Adrenal gland (tissue), 9 donors: ENCODE measurements at regions not wholly inside any gene's neighbourhood (a gene's known extent, or its start where the extent isn't known, plus 50 kb on each side); places are given as distances from the start of the nearest gene placed in this dataset.

Experiments used
- DNase-seq, 7 donors: peaks; one replicate each; pipeline ENCODE4 v3.0.0-alpha.2; 2019 to 2020
- H3K27ac ChIP-seq, 5 donors: fragments of 200-600 bp; sonication (generic) in 4 of 5; 1 replicate in 3 of 5; 2 replicates in 2 of 5; pipeline versions ENCODE4 v1.5.1 to v1.8.0; 2016 to 2020; ENCODE audit warnings: mild to moderate bottlenecking in 1 of 5
- H3K27me3 ChIP-seq: fragments of 200-600 bp; 2 replicates; pipeline ENCODE4 v1.8.0; 2021
- H3K36me3 ChIP-seq, 2 donors: fragments of 200-600 bp; replicated peaks in 1 of 2; 1 replicate in 1 of 2; 2 replicates in 1 of 2; pipeline versions ENCODE4 v1.5.1 to v1.8.0; 2018 to 2022
- H3K4me1 ChIP-seq, 2 donors: fragments of 200-600 bp; replicated peaks in 1 of 2; 1 replicate in 1 of 2; 2 replicates in 1 of 2; pipeline versions ENCODE4 v1.5.1 to v1.8.0; 2018 to 2021
- H3K4me3 ChIP-seq, 4 donors: fragments of 200-600 bp; sonication (generic) in 3 of 4; one replicate each; pipeline ENCODE4 v1.5.1; 2016 to 2018
- H3K9me3 ChIP-seq, 3 donors: fragments of 200-600 bp; sonication (generic) in 1 of 3; replicated peaks in 1 of 3; 1 replicate in 2 of 3; 2 replicates in 1 of 3; pipeline versions ENCODE4 v1.5.1 to v1.8.0; 2016 to 2021
- POLR2A ChIP-seq, 2 donors: fragments of 450-650 bp; IDR thresholded peaks; one replicate each; pipeline ENCODE4 v1.6.1; 2017; ENCODE audit warnings: antibody characterized with exemption in 2 of 2, mild to moderate bottlenecking in 2 of 2, moderate library complexity in 1 of 2
- WGBS, 4 donors: extraction: QIAGEN DNeasy Blood & Tissue Kit in 2 of 4; methylation state at CpG; one replicate each; pipeline versions ENCODE4 v1.1.5 to v1.1.7; 2013 to 2017; 5-methylcytosine and 5-hydroxymethylcytosine counted together
- intact Hi-C, 2 donors: fragments of 100-400 bp; cut with DNase I; formaldehyde crosslinking; loops; one replicate each; pipeline versions ENCODE4 v1.14.1 to v1.15.0; 2022 to 2023
- TF ChIP-seq, protein P1 (sequence below), 6 experiments: fragments of 450-650 bp in 4 of 6; fragments of 200-600 bp in 2 of 6; sonication (generic) in 1 of 6; IDR thresholded peaks; 1 replicate in 5 of 6; 2 replicates in 1 of 6; pipeline versions ENCODE4 v1.5.1 to v1.8.0; 2016 to 2021; ENCODE audit warnings: antibody characterized with exemption in 6 of 6, mild to moderate bottlenecking in 2 of 6, moderate library complexity in 1 of 6
- donor health status: healthy with polysubstance abuse.
- donor health status: Bipolar disorder and iron deficiency.
- donor health status: DM: yes; HTN: yes; CAD: no.
- donor health status: DM: no; HTN: no; CAD: no.
- donor health status: DM: no; HTN: no; CAD: no.

DNA sequence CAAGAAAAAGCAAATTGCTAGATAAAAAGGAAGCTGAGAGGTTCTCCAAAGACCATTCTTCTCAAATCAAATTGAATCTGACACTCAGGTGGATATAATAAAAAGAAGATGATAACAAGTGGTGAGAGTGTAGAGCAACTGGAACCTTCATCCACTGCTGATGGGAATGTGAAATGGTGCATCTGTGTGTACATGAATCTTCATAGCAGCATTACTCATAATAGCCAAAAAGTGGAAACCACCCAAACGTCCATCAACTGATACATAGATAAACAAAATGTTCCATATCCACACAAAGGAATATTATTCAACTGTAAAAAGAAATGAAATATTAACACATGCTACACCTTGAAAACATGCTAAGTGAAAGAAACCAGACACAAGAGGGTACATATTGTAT is 357.2 kb upstream of the EPHA4 start:
- no peak for DNase-seq
- H3K4me1 ChIP-seq, result no peaks in the 10 kb centered on the region
- H3K27me3 ChIP-seq, result no peaks in the 10 kb centered on the region
- no peak overlapping the region for H3K27ac ChIP-seq
- no peak overlapping the region for H3K4me3 ChIP-seq
- WGBS, 4 donors, result 22 to 32% (median 28%) methylated on average over 1 of the region's 1 CpG
- intact Hi-C loops, result no loop called here
- TF ChIP-seq, protein P1, sequence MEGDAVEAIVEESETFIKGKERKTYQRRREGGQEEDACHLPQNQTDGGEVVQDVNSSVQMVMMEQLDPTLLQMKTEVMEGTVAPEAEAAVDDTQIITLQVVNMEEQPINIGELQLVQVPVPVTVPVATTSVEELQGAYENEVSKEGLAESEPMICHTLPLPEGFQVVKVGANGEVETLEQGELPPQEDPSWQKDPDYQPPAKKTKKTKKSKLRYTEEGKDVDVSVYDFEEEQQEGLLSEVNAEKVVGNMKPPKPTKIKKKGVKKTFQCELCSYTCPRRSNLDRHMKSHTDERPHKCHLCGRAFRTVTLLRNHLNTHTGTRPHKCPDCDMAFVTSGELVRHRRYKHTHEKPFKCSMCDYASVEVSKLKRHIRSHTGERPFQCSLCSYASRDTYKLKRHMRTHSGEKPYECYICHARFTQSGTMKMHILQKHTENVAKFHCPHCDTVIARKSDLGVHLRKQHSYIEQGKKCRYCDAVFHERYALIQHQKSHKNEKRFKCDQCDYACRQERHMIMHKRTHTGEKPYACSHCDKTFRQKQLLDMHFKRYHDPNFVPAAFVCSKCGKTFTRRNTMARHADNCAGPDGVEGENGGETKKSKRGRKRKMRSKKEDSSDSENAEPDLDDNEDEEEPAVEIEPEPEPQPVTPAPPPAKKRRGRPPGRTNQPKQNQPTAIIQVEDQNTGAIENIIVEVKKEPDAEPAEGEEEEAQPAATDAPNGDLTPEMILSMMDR (IDR thresholded peaks at IDR 0.05), result no peak
- no peaks in the 10 kb centered on the region for H3K36me3 ChIP-seq
- H3K9me3 ChIP-seq, result no peaks in the 10 kb centered on the region

DNA sequence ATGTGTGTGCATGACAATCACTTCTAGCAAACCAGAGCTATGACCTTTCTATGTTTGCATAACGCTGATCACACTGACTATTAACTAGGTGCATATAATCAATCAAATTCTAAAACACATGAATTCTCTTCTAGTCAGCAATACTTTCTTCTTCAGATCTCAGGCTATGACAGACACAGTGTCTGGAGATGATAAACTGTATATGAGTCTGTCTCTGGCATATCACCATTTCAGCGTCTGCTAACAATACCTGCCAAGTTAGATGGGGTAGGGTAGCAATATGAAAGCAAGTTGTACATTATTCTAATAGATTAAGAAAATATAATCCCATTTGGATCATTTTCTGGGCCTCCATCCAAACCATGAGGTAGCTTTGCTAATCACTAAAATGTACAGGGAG is 354.2 kb upstream of the EPHA4 start:
- H3K4me1 ChIP-seq, result no peaks in the 10 kb centered on the region
- H3K9me3 ChIP-seq, result no peaks in the 10 kb centered on the region
- no peak for DNase-seq
- intact Hi-C loops, result no loop called here
- TF ChIP-seq, protein P1 (IDR thresholded peaks at IDR 0.05), result no peak
- no peak for TF ChIP-seq POLR2A (IDR thresholded peaks at IDR 0.05)
- no peaks in the 10 kb centered on the region for H3K36me3 ChIP-seq
- no peak overlapping the region for H3K4me3 ChIP-seq
- H3K27me3 ChIP-seq, result no peaks in the 10 kb centered on the region
- WGBS, 4 donors, result 72 to 82% (median 79%) methylated on average over 2 of the region's 2 CpGs
- H3K27ac ChIP-seq, result no peak overlapping the region

DNA sequence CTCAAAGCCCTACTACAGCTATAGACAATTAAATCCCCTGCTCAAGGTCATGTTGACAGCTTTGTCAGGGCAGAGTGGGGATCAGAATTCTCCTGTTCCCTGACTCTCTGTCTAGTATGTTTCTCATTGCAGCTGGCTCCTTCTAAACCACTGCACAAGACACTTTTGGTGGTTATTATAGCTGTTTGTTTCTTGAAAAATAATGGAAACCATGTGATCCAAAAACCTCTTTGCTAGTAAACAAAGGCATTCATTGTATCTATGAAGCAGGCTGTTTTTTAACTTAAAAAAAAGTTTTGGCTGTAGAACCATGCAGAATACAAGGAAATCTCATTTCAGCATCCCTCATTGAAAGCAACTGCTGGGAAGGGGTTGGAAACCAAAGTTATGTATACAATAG is 352.5 kb upstream of the EPHA4 start:
- Histone ChIP-seq H3K36me3 (no peaks in the 10 kb centered on the region), H3K27ac (no peak overlapping the region), H3K27me3 (no peaks in the 10 kb centered on the region), H3K4me1 (no peaks in the 10 kb centered on the region), H3K4me3 (no peak overlapping the region), H3K9me3 (no peaks in the 10 kb centered on the region)
- intact Hi-C loops, result no loop called here
- TF ChIP-seq POLR2A (IDR thresholded peaks at IDR 0.05), result no peak
- TF ChIP-seq, protein P1 (IDR thresholded peaks at IDR 0.05), result no peak
- DNase-seq, result no peak

DNA sequence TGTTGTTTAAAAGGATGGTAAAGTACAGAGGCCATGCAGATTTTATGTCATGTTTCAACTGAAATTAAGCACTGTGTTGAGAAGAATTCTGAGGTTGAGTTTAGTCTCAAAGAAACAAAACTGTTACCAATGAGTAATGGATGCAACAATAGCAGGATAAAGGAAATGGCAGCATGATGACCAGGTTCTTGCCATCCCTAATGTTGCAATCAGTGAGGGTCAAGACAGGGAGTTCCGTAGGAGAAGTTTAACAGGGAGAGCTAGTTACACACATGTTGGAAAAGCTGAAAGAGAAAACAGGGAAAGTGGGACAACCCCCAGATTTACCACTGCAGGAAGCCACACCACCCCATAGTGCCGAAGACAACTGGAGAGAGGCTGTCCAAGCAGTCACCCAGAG is 343.8 kb upstream of the EPHA4 start:
- 75 to 92% (median 84%) methylated on average over 2 of the region's 2 CpGs for WGBS, 4 donors
- intact Hi-C loops, result no loop called here
- TF ChIP-seq POLR2A (IDR thresholded peaks at IDR 0.05), result no peak
- TF ChIP-seq, protein P1 (IDR thresholded peaks at IDR 0.05), result no peak
- no peaks in the 10 kb centered on the region for H3K27me3 ChIP-seq
- DNase-seq, result no peak
- no peaks in the 10 kb centered on the region for H3K4me1 ChIP-seq
- H3K9me3 ChIP-seq, result peaks cover 0 to 5% (median 0%) of the 10 kb centered on the region in 3 donors
- no peaks in the 10 kb centered on the region for H3K36me3 ChIP-seq
- no peak overlapping the region for H3K4me3 ChIP-seq
- no peak overlapping the region for H3K27ac ChIP-seq
